Astrocyte (in vitro differentiated cells and primary cell): ENCODE measurements at regions not wholly inside any gene's neighbourhood (a gene's known extent, or its start where the extent isn't known, plus 50 kb on each side); places are given as distances from the start of the nearest gene placed in this dataset.

Experiments
- EZH2 ChIP-seq: IDR thresholded peaks from 2 replicates; pipeline ENCODE4 v1.6.1; 2012; ENCODE audit warnings: mild to moderate bottlenecking, low read length, inconsistent platforms; ENCODE audit not compliant: insufficient read depth
- TF ChIP-seq, protein P1 (sequence below): IDR thresholded peaks from 2 replicates; pipeline ENCODE4 v1.5.1; 2011; ENCODE audit warnings: low read depth, mild to moderate bottlenecking, inconsistent platforms, low read length, moderate library complexity; ENCODE audit not compliant: insufficient read depth

DNA sequence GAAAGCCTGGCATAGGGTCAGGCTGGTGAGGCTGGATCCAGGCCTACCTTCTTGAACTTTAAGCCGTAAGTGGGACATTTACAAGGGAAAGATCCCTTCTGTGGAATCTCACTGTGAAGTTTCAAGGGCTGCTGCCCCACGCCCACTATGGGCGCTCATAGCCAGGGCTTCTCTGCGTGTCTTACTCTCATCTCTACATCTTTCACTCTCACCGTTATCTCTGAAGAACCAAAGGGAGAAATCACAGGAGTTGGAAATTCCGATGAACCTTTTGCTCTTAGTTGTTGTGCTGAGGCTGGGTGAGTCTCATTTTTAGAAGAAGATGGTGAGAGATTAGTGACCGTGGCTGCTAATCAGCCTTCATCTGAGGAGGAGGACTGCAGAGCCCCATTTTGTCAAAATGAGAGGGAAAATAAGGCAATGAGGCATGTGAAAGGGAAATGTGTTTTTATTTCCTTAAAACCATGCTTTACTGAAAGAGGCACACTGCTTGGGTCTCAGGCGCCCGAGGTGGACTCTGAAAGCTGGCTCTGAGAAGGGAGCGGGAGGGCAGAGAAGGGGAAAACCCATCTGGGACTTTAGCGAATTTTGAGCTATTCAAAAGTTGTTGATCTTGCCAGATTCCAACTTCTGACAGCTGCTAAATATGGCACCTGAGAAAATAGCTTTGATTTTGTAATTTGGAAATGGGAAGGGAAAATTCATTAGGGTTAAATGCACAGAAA is 301.5 kb downstream of the CLIC5 start:
- TF ChIP-seq, protein P1, sequence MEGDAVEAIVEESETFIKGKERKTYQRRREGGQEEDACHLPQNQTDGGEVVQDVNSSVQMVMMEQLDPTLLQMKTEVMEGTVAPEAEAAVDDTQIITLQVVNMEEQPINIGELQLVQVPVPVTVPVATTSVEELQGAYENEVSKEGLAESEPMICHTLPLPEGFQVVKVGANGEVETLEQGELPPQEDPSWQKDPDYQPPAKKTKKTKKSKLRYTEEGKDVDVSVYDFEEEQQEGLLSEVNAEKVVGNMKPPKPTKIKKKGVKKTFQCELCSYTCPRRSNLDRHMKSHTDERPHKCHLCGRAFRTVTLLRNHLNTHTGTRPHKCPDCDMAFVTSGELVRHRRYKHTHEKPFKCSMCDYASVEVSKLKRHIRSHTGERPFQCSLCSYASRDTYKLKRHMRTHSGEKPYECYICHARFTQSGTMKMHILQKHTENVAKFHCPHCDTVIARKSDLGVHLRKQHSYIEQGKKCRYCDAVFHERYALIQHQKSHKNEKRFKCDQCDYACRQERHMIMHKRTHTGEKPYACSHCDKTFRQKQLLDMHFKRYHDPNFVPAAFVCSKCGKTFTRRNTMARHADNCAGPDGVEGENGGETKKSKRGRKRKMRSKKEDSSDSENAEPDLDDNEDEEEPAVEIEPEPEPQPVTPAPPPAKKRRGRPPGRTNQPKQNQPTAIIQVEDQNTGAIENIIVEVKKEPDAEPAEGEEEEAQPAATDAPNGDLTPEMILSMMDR, result no peak
- no peak for TF ChIP-seq EZH2
